ENCODE measurements at regions not wholly inside any gene's neighbourhood (a gene's known extent, or its start where the extent isn't known, plus 50 kb on each side); places are given as distances from the start of the nearest gene placed in this dataset.

DNA sequence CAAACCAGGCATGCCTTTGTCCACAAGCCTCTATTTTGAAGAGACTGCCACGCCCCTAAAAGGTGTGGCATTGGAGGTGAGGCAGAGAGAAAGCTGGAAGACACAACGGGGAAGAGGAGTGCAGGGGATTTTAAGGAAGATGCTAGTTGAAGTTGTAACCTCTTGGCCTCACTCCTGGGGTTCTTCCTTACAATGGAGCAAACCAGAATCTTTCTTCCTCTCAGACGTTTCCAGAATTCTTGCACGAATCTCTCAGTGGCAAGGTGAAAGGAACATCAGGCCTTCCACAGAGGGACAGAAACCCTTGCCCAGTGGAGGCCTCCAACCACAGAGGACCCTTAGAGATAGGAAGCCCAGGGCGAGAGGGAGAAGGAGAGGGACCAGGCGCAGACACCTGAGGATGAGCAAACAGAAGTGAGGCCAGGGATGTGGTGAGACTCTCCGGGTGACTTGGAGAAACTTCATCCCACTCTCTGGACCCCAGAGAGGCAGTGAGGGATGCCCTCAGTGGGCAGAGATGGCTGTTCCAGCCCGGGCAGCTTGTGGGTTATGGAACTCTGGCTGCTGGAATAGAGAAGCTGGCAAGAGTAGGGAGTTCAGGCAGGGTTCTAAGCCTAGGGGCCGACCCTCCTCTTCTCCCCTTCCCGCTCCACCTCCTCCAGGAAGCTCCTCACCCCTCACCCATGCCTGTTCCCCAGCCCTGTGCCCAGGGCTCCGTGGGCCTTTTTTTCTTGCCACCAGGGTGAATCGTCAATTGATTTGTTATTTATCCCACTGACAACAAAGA lies 136.8 kb upstream of the RUNX3 start:
- TF ChIP-seq, protein P1, sequence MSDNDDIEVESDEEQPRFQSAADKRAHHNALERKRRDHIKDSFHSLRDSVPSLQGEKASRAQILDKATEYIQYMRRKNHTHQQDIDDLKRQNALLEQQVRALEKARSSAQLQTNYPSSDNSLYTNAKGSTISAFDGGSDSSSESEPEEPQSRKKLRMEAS (IDR thresholded peaks at IDR 0.05) = no peak
- TF ChIP-seq, protein P2, sequence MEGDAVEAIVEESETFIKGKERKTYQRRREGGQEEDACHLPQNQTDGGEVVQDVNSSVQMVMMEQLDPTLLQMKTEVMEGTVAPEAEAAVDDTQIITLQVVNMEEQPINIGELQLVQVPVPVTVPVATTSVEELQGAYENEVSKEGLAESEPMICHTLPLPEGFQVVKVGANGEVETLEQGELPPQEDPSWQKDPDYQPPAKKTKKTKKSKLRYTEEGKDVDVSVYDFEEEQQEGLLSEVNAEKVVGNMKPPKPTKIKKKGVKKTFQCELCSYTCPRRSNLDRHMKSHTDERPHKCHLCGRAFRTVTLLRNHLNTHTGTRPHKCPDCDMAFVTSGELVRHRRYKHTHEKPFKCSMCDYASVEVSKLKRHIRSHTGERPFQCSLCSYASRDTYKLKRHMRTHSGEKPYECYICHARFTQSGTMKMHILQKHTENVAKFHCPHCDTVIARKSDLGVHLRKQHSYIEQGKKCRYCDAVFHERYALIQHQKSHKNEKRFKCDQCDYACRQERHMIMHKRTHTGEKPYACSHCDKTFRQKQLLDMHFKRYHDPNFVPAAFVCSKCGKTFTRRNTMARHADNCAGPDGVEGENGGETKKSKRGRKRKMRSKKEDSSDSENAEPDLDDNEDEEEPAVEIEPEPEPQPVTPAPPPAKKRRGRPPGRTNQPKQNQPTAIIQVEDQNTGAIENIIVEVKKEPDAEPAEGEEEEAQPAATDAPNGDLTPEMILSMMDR (IDR thresholded peaks at IDR 0.05) = no peak
- TF ChIP-seq MAZ (IDR thresholded peaks at IDR 0.05; ENCODE audit: borderline replicate concordance, low read depth, low read length) = no peak
- no peak for TF ChIP-seq POLR2A (IDR thresholded peaks at IDR 0.05; ENCODE audit: low read length)
- TF ChIP-seq JUNB (IDR thresholded peaks at IDR 0.05) = no peak
- TF ChIP-seq RAD21 (conservative IDR thresholded peaks at IDR 0.05 in 1 of 2, IDR thresholded peaks at IDR 0.05 in 1 of 2) = no peak
- TF ChIP-seq HOXB5 (CRISPR knock-in tag; IDR thresholded peaks at IDR 0.05) = no peak
- TF ChIP-seq, protein P3, sequence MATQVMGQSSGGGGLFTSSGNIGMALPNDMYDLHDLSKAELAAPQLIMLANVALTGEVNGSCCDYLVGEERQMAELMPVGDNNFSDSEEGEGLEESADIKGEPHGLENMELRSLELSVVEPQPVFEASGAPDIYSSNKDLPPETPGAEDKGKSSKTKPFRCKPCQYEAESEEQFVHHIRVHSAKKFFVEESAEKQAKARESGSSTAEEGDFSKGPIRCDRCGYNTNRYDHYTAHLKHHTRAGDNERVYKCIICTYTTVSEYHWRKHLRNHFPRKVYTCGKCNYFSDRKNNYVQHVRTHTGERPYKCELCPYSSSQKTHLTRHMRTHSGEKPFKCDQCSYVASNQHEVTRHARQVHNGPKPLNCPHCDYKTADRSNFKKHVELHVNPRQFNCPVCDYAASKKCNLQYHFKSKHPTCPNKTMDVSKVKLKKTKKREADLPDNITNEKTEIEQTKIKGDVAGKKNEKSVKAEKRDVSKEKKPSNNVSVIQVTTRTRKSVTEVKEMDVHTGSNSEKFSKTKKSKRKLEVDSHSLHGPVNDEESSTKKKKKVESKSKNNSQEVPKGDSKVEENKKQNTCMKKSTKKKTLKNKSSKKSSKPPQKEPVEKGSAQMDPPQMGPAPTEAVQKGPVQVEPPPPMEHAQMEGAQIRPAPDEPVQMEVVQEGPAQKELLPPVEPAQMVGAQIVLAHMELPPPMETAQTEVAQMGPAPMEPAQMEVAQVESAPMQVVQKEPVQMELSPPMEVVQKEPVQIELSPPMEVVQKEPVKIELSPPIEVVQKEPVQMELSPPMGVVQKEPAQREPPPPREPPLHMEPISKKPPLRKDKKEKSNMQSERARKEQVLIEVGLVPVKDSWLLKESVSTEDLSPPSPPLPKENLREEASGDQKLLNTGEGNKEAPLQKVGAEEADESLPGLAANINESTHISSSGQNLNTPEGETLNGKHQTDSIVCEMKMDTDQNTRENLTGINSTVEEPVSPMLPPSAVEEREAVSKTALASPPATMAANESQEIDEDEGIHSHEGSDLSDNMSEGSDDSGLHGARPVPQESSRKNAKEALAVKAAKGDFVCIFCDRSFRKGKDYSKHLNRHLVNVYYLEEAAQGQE (IDR thresholded peaks at IDR 0.05) = no peak

All from A549 (cell line).